GM12878 (cell line): ENCODE measurements at regions not wholly inside any gene's neighbourhood (a gene's known extent, or its start where the extent isn't known, plus 50 kb on each side); places are given as distances from the start of the nearest gene placed in this dataset.

Experiments used
- ATAC-seq: fragments of 200-7000 bp; cut with Tn5 transposase; 3 replicates; pipeline ENCODE4 v1.9.1; 2020; ENCODE audit warnings: mild to moderate bottlenecking, moderate library complexity
- BruUV-seq: library from RNA; stranded (reverse); fragments of 400-500 nt; replicated peaks from 2 replicates; lab custom pipeline; 2021; lab: Mats Ljungman, UMichigan
- CTCF ChIA-PET: fragments of 300-600 bp; sonication (Branson Sonifier 250); formaldehyde crosslinking; extraction: SDS; loops from one replicate; lab custom pipeline; 2021; ENCODE audit warnings: inconsistent platforms; lab: Yijun Ruan, JAX
- POLR2A ChIA-PET: fragments of 350-600 bp; formaldehyde crosslinking; extraction: SDS; loops from one replicate; lab custom pipeline; 2021; ENCODE audit warnings: inconsistent platforms; lab: Charles Lee
- RAD21 ChIA-PET: fragments of 300-600 bp; sonication (Branson Sonifier 250); formaldehyde crosslinking; loops from one replicate; lab custom pipeline; 2023; ENCODE audit warnings: antibody characterized with exemption; ENCODE audit not compliant: unreplicated experiment; lab: Charles Lee
- SMC1A ChIA-PET: fragments of 300-600 bp; sonication (Branson Sonifier 250); formaldehyde crosslinking; loops from one replicate; lab custom pipeline; 2023; ENCODE audit not compliant: unreplicated experiment, uncharacterized antibody; lab: Charles Lee
- DNase-seq: peaks from one replicate; pipeline ENCODE4 v3.0.0-alpha.2; 2011; ENCODE audit warnings: low read depth, low spot score
- FAIRE-seq: peaks from 3 replicates; lab custom pipeline; 2011; peaks lifted over from hg19 to GRCh38; lab: Jason Lieb, UNC
- H2AFZ ChIP-seq: 2 replicates; pipeline ENCODE4 v1.6.0; 2011; ENCODE audit warnings: low read depth, low read length, control low read depth; ENCODE audit not compliant: control insufficient read depth
- H3K27ac ChIP-seq: 2 replicates; pipeline ENCODE4 v1.5.1; 2011; ENCODE audit warnings: control low read depth; ENCODE audit not compliant: control insufficient read depth, insufficient read depth
- H3K27me3 ChIP-seq, 2 experiments: replicated peaks in 1 of 2; 2 replicates each; pipeline versions ENCODE4 v1.6.0 to v1.6.1; 2011; ENCODE audit warnings: low read length in 1 of 2; ENCODE audit not compliant: control insufficient read depth in 2 of 2, insufficient read depth in 2 of 2
- H3K36me3 ChIP-seq, 2 experiments: 2 replicates each; pipeline ENCODE4 v1.5.1; 2011; ENCODE audit warnings: low read length in 1 of 2; ENCODE audit not compliant: control insufficient read depth in 2 of 2, insufficient read depth in 2 of 2
- H3K4me1 ChIP-seq: 2 replicates; pipeline ENCODE4 v1.6.1; 2011; ENCODE audit warnings: mild to moderate bottlenecking, low read length, moderate library complexity, mixed read lengths; ENCODE audit not compliant: control insufficient read depth, insufficient read depth
- H3K4me2 ChIP-seq: 2 replicates; pipeline ENCODE4 v1.6.0; 2011; ENCODE audit warnings: control low read depth; ENCODE audit not compliant: control insufficient read depth, insufficient read depth
- H3K4me3 ChIP-seq: fragments of 200-600 bp; sonication (generic); 2 replicates; pipeline ENCODE4 v1.5.1; 2016
- H3K79me2 ChIP-seq: 2 replicates; pipeline ENCODE4 v1.6.0; 2011; ENCODE audit warnings: low read length; ENCODE audit not compliant: control insufficient read depth, insufficient read depth
- H3K9ac ChIP-seq: 2 replicates; pipeline ENCODE4 v1.8.0; 2011; ENCODE audit warnings: low read length, control low read depth, mixed read lengths; ENCODE audit not compliant: control insufficient read depth, insufficient read depth
- H3K9me3 ChIP-seq: replicated peaks from 3 replicates; pipeline ENCODE4 v1.5.1; 2011; ENCODE audit warnings: mild to moderate bottlenecking, low read length; ENCODE audit not compliant: control insufficient read depth, insufficient read depth
- H4K20me1 ChIP-seq: 2 replicates; pipeline ENCODE4 v1.6.0; 2011; ENCODE audit not compliant: control insufficient read depth, insufficient read depth
- ATF7 ChIP-seq: fragments of 450-650 bp; IDR thresholded peaks from 2 replicates; pipeline ENCODE4 v1.6.1; 2016; ENCODE audit warnings: low read depth, mild to moderate bottlenecking
- CBX3 ChIP-seq: fragments of 200-600 bp; sonication (generic); IDR thresholded peaks from 2 replicates; pipeline ENCODE4 v1.6.1; 2016; ENCODE audit warnings: low read depth, borderline replicate concordance
- EP300 ChIP-seq, 2 experiments: fragments of 150-350 bp in 1 of 2; IDR thresholded peaks; 2 replicates each; pipeline ENCODE4 v1.6.1; 2011 to 2012; ENCODE audit warnings: low read depth in 2 of 2, low read length in 2 of 2, borderline replicate concordance in 1 of 2, improper control_type of control experiment in 1 of 2, inconsistent platforms in 1 of 2; ENCODE audit not compliant: control insufficient read depth in 1 of 2
- NR2C2 ChIP-seq: IDR thresholded peaks from 2 replicates; pipeline ENCODE4 v1.6.1; 2011; ENCODE audit warnings: borderline replicate concordance, low read depth; ENCODE audit not compliant: control insufficient read depth, insufficient read length
- RCOR1 ChIP-seq: conservative IDR thresholded peaks from 2 replicates; pipeline ENCODE4 v1.6.1; 2012; ENCODE audit warnings: low read depth, low read length, improper control_type of control experiment
- STAT3 ChIP-seq: IDR thresholded peaks from 2 replicates; pipeline ENCODE4 v1.6.1; 2011; ENCODE audit warnings: low read depth, low read length, improper control_type of control experiment
- YBX1 ChIP-seq: fragments of 450-650 bp; IDR thresholded peaks from 2 replicates; pipeline ENCODE4 v1.6.1; 2016; ENCODE audit warnings: antibody characterized with exemption
- ZZZ3 ChIP-seq: IDR thresholded peaks from 2 replicates; pipeline ENCODE4 v1.6.1; 2011; ENCODE audit warnings: low read depth; ENCODE audit not compliant: control insufficient read depth, insufficient read length
- WGBS: methylation state at CpG from one replicate; pipeline ENCODE4 v1.1.6; 2016; ENCODE audit warnings: low lambda C conversion rate; ENCODE audit not compliant: insufficient replicate concordance, insufficient coverage; ENCODE audit errors: missing lambda C conversion rate; 5-methylcytosine and 5-hydroxymethylcytosine counted together
- in situ Hi-C: fragments of 300-500 bp; cut with MboI; formaldehyde crosslinking; loops from 9 replicates; pipeline ENCODE4 v1.14.3; 2018; ENCODE audit warnings: mixed read lengths
- intact Hi-C: fragments of 100-400 bp; cut with micrococcal nuclease; formaldehyde crosslinking; loops from one replicate; pipeline ENCODE4 v1.14.2; 2022; ENCODE audit not compliant: unreplicated experiment
- TF ChIP-seq, protein P1 (sequence below): fragments of 450-650 bp; IDR thresholded peaks from 2 replicates; pipeline ENCODE4 v1.6.1; 2017; ENCODE audit warnings: borderline replicate concordance
- TF ChIP-seq, protein P2 (sequence below): fragments of 450-650 bp; IDR thresholded peaks from 2 replicates; pipeline ENCODE4 v1.6.1; 2018; ENCODE audit warnings: mild to moderate bottlenecking, low read depth, moderate library complexity; ENCODE audit not compliant: partially characterized antibody

- no peak overlapping the region for H3K27ac ChIP-seq
- DNase-seq (no peak), ATAC-seq (no peak), FAIRE-seq (no peak)
- H3K9me3 ChIP-seq = no peaks in the 10 kb centered on the region
- ChIA-PET RAD21 (no interaction called here), CTCF (no interaction called here), POLR2A (no interaction called here), SMC1A (no interaction called here)
- no peak overlapping the region for H3K4me2 ChIP-seq
- no peak overlapping the region for H3K4me3 ChIP-seq
- no TSS peak for BruUV-seq
- no peaks in the 10 kb centered on the region for H3K27me3 ChIP-seq
- no peak overlapping the region for H3K9ac ChIP-seq
- 0% methylated on average over 3 of the region's 3 CpGs for WGBS
- H3K4me1 ChIP-seq = no peaks in the 10 kb centered on the region
- H4K20me1 ChIP-seq = no peaks in the 10 kb centered on the region
- in situ Hi-C loops = no loop called here
- intact Hi-C loops = no loop called here
- no peaks in the 10 kb centered on the region for H3K79me2 ChIP-seq
- TF ChIP-seq RCOR1 (no peak), ZZZ3 (no peak), YBX1 (no peak), EP300 (IDR thresholded peaks at IDR 0.05; ENCODE audit: borderline replicate concordance in 1 of 2, control insufficient read depth in 1 of 2, low read depth in 2 of 2, low read length in 2 of 2) (no peak), CBX3 (no peak), NR2C2 (no peak), STAT3 (no peak), ATF7 (no peak)
- TF ChIP-seq, protein P1, sequence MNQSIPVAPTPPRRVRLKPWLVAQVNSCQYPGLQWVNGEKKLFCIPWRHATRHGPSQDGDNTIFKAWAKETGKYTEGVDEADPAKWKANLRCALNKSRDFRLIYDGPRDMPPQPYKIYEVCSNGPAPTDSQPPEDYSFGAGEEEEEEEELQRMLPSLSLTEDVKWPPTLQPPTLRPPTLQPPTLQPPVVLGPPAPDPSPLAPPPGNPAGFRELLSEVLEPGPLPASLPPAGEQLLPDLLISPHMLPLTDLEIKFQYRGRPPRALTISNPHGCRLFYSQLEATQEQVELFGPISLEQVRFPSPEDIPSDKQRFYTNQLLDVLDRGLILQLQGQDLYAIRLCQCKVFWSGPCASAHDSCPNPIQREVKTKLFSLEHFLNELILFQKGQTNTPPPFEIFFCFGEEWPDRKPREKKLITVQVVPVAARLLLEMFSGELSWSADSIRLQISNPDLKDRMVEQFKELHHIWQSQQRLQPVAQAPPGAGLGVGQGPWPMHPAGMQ = no peak
- TF ChIP-seq, protein P2, sequence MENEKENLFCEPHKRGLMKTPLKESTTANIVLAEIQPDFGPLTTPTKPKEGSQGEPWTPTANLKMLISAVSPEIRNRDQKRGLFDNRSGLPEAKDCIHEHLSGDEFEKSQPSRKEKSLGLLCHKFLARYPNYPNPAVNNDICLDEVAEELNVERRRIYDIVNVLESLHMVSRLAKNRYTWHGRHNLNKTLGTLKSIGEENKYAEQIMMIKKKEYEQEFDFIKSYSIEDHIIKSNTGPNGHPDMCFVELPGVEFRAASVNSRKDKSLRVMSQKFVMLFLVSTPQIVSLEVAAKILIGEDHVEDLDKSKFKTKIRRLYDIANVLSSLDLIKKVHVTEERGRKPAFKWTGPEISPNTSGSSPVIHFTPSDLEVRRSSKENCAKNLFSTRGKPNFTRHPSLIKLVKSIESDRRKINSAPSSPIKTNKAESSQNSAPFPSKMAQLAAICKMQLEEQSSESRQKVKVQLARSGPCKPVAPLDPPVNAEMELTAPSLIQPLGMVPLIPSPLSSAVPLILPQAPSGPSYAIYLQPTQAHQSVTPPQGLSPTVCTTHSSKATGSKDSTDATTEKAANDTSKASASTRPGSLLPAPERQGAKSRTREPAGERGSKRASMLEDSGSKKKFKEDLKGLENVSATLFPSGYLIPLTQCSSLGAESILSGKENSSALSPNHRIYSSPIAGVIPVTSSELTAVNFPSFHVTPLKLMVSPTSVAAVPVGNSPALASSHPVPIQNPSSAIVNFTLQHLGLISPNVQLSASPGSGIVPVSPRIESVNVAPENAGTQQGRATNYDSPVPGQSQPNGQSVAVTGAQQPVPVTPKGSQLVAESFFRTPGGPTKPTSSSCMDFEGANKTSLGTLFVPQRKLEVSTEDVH = no peak
- H3K36me3 ChIP-seq = no peaks in the 10 kb centered on the region
- no peak overlapping the region for H2AFZ ChIP-seq
These were observed 216.2 kb upstream of the TECRL start for GRCh38 chr4:64625438-64625837.
